Ovary (tissue), 3 donors: ENCODE measurements at regions not wholly inside any gene's neighbourhood (a gene's known extent, or its start where the extent isn't known, plus 50 kb on each side); places are given as distances from the start of the nearest gene placed in this dataset.

Experiments
- POLR2A ChIP-seq: fragments of 450-650 bp; IDR thresholded peaks from one replicate; pipeline ENCODE4 v1.6.1; 2017; ENCODE audit warnings: antibody characterized with exemption, mild to moderate bottlenecking, moderate library complexity
- TF ChIP-seq, protein P1 (sequence below), 3 donors: fragments of 450-650 bp in 2 of 3; fragments of 200-600 bp in 1 of 3; IDR thresholded peaks; one replicate each; pipeline versions ENCODE4 v1.5.1 to v1.8.0; 2016 to 2022; ENCODE audit warnings: antibody characterized with exemption in 3 of 3, mild to moderate bottlenecking in 1 of 3
- donor health status: DM: no; HTN: no; CAD: no.

DNA sequence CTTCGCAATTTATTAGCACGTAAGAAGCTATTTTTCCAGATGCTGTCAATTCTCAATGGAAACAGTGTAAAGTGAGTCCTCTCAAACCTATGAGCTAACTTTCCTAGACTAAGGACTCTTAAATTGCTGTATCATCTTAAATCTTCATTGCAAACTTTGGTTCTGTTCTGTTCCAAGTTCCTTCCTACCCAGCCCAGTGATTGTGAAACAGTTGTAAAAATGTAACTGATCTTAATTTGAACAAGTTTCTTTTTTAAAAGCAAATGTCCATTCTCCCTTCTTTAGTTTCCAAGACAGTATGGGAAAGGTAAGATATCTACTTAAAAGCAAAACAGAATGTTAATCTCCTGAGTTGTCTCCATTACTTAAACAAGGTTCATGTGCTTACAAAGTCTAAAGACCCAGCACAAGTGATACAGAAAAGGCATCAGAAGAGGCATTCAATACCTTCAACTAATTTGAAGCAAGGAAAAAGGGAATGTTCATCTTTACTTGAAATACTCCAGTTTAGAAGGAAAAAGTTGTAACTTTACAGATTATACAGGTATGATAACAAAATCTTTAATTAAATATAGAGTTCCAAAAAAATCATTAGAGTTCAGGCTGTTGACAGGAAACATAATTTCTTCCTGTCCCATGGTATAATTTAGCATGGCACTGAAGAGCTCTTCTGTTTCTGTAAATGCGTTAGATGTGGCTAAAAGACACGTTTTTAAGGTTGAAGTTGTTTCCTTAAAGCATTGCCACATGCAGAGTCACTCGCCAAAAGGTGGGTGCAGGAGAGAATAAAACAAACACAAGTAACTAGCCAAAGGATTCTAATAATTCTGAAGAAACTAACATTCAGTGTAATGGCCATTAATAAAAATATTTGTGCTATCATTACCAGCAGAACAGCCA, 101.5 kb upstream of the USP15 start:
- TF ChIP-seq, protein P1, sequence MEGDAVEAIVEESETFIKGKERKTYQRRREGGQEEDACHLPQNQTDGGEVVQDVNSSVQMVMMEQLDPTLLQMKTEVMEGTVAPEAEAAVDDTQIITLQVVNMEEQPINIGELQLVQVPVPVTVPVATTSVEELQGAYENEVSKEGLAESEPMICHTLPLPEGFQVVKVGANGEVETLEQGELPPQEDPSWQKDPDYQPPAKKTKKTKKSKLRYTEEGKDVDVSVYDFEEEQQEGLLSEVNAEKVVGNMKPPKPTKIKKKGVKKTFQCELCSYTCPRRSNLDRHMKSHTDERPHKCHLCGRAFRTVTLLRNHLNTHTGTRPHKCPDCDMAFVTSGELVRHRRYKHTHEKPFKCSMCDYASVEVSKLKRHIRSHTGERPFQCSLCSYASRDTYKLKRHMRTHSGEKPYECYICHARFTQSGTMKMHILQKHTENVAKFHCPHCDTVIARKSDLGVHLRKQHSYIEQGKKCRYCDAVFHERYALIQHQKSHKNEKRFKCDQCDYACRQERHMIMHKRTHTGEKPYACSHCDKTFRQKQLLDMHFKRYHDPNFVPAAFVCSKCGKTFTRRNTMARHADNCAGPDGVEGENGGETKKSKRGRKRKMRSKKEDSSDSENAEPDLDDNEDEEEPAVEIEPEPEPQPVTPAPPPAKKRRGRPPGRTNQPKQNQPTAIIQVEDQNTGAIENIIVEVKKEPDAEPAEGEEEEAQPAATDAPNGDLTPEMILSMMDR (IDR thresholded peaks at IDR 0.05) = no peak
- TF ChIP-seq POLR2A = no peak
